ENCODE measurements at regions not wholly inside any gene's neighbourhood (a gene's known extent, or its start where the extent isn't known, plus 50 kb on each side); places are given as distances from the start of the nearest gene placed in this dataset.

GRCh38 chr10:47113907-47114500 is 186.0 kb upstream of the GDF10 start:
- DNase-seq = no peak
- Histone ChIP-seq H3K36me3 (replicated peaks; ENCODE audit: insufficient read depth, low read length) (no peaks in the 10 kb centered on the region), H3K27me3 (replicated peaks; ENCODE audit: insufficient read depth, low read length) (no peaks in the 10 kb centered on the region), H3K9me3 (replicated peaks; ENCODE audit: insufficient read depth, low read length) (no peaks in the 10 kb centered on the region), H3K9ac (ENCODE audit: low read length) (no peak overlapping the region), H3F3A (ENCODE audit: insufficient read depth, low read length) (no peaks in the 10 kb centered on the region), H4K20me1 (ENCODE audit: insufficient read depth, low read length) (no peaks in the 10 kb centered on the region), H3K79me2 (ENCODE audit: low read length) (no peaks in the 10 kb centered on the region), H3K4me1 (ENCODE audit: low read length) (no peaks in the 10 kb centered on the region), H3K4me2 (ENCODE audit: low read depth, low read length) (no peak overlapping the region), H2AFZ (ENCODE audit: low read length) (no peak overlapping the region), H3K4me3 (ENCODE audit: low read length) (no peak overlapping the region), H3K27ac (ENCODE audit: low read length) (no peak overlapping the region), H3K9me2 (replicated peaks; ENCODE audit: insufficient read depth, low read length) (no peaks in the 10 kb centered on the region)
- TF ChIP-seq CTCF (IDR thresholded peaks at IDR 0.05; ENCODE audit: low read length) (no peak), EZH2 (optimal IDR thresholded peaks at IDR 0.05; ENCODE audit: low read depth, low read length) (no peak), EZH2phosphoT487 (IDR thresholded peaks at IDR 0.05; ENCODE audit: low read length) (no peak)

GRCh38 chr10:47114680-47115186 is 185.3 kb upstream of the GDF10 start:
- TF ChIP-seq EZH2phosphoT487 (IDR thresholded peaks at IDR 0.05; ENCODE audit: low read length) (no peak), EZH2 (optimal IDR thresholded peaks at IDR 0.05; ENCODE audit: low read depth, low read length) (no peak), CTCF (IDR thresholded peaks at IDR 0.05; ENCODE audit: low read length) (no peak)
- no peaks in the 10 kb centered on the region for H4K20me1 ChIP-seq (ENCODE audit: insufficient read depth, low read length)
- H3K4me1 ChIP-seq (ENCODE audit: low read length) = no peaks in the 10 kb centered on the region
- no peaks in the 10 kb centered on the region for H3K36me3 ChIP-seq (replicated peaks; ENCODE audit: insufficient read depth, low read length)
- no peak overlapping the region for H3K4me2 ChIP-seq (ENCODE audit: low read depth, low read length)
- no peak overlapping the region for H2AFZ ChIP-seq (ENCODE audit: low read length)
- H3K79me2 ChIP-seq (ENCODE audit: low read length) = no peaks in the 10 kb centered on the region
- DNase-seq = no peak
- no peak overlapping the region for H3K4me3 ChIP-seq (ENCODE audit: low read length)
- no peaks in the 10 kb centered on the region for H3K9me2 ChIP-seq (replicated peaks; ENCODE audit: insufficient read depth, low read length)
- no peak overlapping the region for H3K27ac ChIP-seq (ENCODE audit: low read length)
- no peak overlapping the region for H3K9ac ChIP-seq (ENCODE audit: low read length)
- H3K27me3 ChIP-seq (replicated peaks; ENCODE audit: insufficient read depth, low read length) = no peaks in the 10 kb centered on the region
- no peaks in the 10 kb centered on the region for H3K9me3 ChIP-seq (replicated peaks; ENCODE audit: insufficient read depth, low read length)
- H3F3A ChIP-seq (ENCODE audit: insufficient read depth, low read length) = no peaks in the 10 kb centered on the region

- Histone ChIP-seq H3K36me3 (replicated peaks; ENCODE audit: insufficient read depth, low read length) (no peaks in the 10 kb centered on the region), H3K27me3 (replicated peaks; ENCODE audit: insufficient read depth, low read length) (no peaks in the 10 kb centered on the region), H2AFZ (ENCODE audit: low read length) (no peak overlapping the region), H3K9ac (ENCODE audit: low read length) (no peak overlapping the region), H3K79me2 (ENCODE audit: low read length) (no peaks in the 10 kb centered on the region), H3K27ac (ENCODE audit: low read length) (no peak overlapping the region), H4K20me1 (ENCODE audit: insufficient read depth, low read length) (no peaks in the 10 kb centered on the region), H3K4me1 (ENCODE audit: low read length) (no peaks in the 10 kb centered on the region), H3K9me2 (replicated peaks; ENCODE audit: insufficient read depth, low read length) (no peaks in the 10 kb centered on the region), H3K4me2 (ENCODE audit: low read depth, low read length) (no peak overlapping the region), H3K4me3 (ENCODE audit: low read length) (no peak overlapping the region), H3F3A (ENCODE audit: insufficient read depth, low read length) (no peaks in the 10 kb centered on the region), H3K9me3 (replicated peaks; ENCODE audit: insufficient read depth, low read length) (no peaks in the 10 kb centered on the region)
- TF ChIP-seq EZH2phosphoT487 (IDR thresholded peaks at IDR 0.05; ENCODE audit: low read length) = no peak
- TF ChIP-seq CTCF (IDR thresholded peaks at IDR 0.05; ENCODE audit: low read length) = no peak
- no peak for TF ChIP-seq EZH2 (optimal IDR thresholded peaks at IDR 0.05; ENCODE audit: low read depth, low read length)
- no peak for DNase-seq
Observed at GRCh38 chr10:47115322-47115721, 184.7 kb upstream of the GDF10 start.
